ENCODE measurements at regions not wholly inside any gene's neighbourhood (a gene's known extent, or its start where the extent isn't known, plus 50 kb on each side); places are given as distances from the start of the nearest gene placed in this dataset.

GRCh38 chr10:65358565-65358964, 1567.3 kb upstream of the LRRTM3 start:
- TF ChIP-seq CTCF (IDR thresholded peaks at IDR 0.05; ENCODE audit: unreplicated experiment), result peak; percentile 40
- DNase-seq, result peak; percentile 46
- Mint-ChIP-seq H3K4me1 (ENCODE audit: low read depth, unreplicated experiment) (no peaks in the 10 kb centered on the region), H3K27me3 (ENCODE audit: unreplicated experiment) (no peaks in the 10 kb centered on the region), H3K27ac (ENCODE audit: unreplicated experiment) (no peak overlapping the region), H3K9me3 (ENCODE audit: low read depth, unreplicated experiment) (no peaks in the 10 kb centered on the region), H3K36me3 (ENCODE audit: insufficient read depth, unreplicated experiment) (no peaks in the 10 kb centered on the region), H3K4me3 (ENCODE audit: low read depth, unreplicated experiment) (no peak overlapping the region)
- BruUV-seq (replicated peaks), result no TSS peak
- intact Hi-C loops (cut with micrococcal nuclease; ENCODE audit: unreplicated experiment), result loop anchor here (5.0 kb wide), 2 partner anchors 824 to 931 kb away; no protein-coding TSS in a partner anchor
- CTCF ChIA-PET, result interaction anchor here (0.5 to 1.0 kb wide), 4 partner anchors 8 to 829 kb away, joined by 3 to 5 read pairs (median 4); no protein-coding TSS in a partner anchor

GRCh38 chr10:65360497-65360896, 1565.3 kb upstream of the LRRTM3 start:
- CTCF ChIA-PET, result no interaction called here
- Mint-ChIP-seq H3K4me1 (ENCODE audit: low read depth, unreplicated experiment) (no peaks in the 10 kb centered on the region), H3K4me3 (ENCODE audit: low read depth, unreplicated experiment) (no peak overlapping the region), H3K27ac (ENCODE audit: unreplicated experiment) (no peak overlapping the region), H3K27me3 (ENCODE audit: unreplicated experiment) (no peaks in the 10 kb centered on the region), H3K36me3 (ENCODE audit: insufficient read depth, unreplicated experiment) (no peaks in the 10 kb centered on the region), H3K9me3 (ENCODE audit: low read depth, unreplicated experiment) (no peaks in the 10 kb centered on the region)
- intact Hi-C loops (cut with micrococcal nuclease; ENCODE audit: unreplicated experiment), result loop anchor here (10.0 kb wide), 1 partner anchor 594 kb away; no protein-coding TSS in a partner anchor
- BruUV-seq (replicated peaks), result no TSS peak
- no peak for DNase-seq
- TF ChIP-seq CTCF (IDR thresholded peaks at IDR 0.05; ENCODE audit: unreplicated experiment), result no peak

GRCh38 chr10:65365878-65366277, 1560.0 kb upstream of the LRRTM3 start:
- Mint-ChIP-seq H3K27ac (ENCODE audit: unreplicated experiment) (no peak overlapping the region), H3K27me3 (ENCODE audit: unreplicated experiment) (no peaks in the 10 kb centered on the region), H3K4me1 (ENCODE audit: low read depth, unreplicated experiment) (no peaks in the 10 kb centered on the region), H3K4me3 (ENCODE audit: low read depth, unreplicated experiment) (no peak overlapping the region), H3K9me3 (ENCODE audit: low read depth, unreplicated experiment) (no peaks in the 10 kb centered on the region), H3K36me3 (ENCODE audit: insufficient read depth, unreplicated experiment) (no peaks in the 10 kb centered on the region)
- CTCF ChIA-PET, result no interaction called here
- intact Hi-C loops (cut with micrococcal nuclease; ENCODE audit: unreplicated experiment), result loop anchor here (10.0 kb wide), 1 partner anchor 589 kb away; no protein-coding TSS in a partner anchor
- DNase-seq, result no peak
- TF ChIP-seq CTCF (IDR thresholded peaks at IDR 0.05; ENCODE audit: unreplicated experiment), result no peak
- BruUV-seq (replicated peaks), result no TSS peak

GRCh38 chr10:65367706-65368105, 1558.1 kb upstream of the LRRTM3 start:
- CTCF ChIA-PET, result no interaction called here
- intact Hi-C loops (cut with micrococcal nuclease; ENCODE audit: unreplicated experiment), result loop anchor here (10.0 kb wide), 1 partner anchor 587 kb away; no protein-coding TSS in a partner anchor
- Mint-ChIP-seq H3K4me3 (ENCODE audit: low read depth, unreplicated experiment) (no peak overlapping the region), H3K27me3 (ENCODE audit: unreplicated experiment) (no peaks in the 10 kb centered on the region), H3K9me3 (ENCODE audit: low read depth, unreplicated experiment) (no peaks in the 10 kb centered on the region), H3K36me3 (ENCODE audit: insufficient read depth, unreplicated experiment) (no peaks in the 10 kb centered on the region), H3K4me1 (ENCODE audit: low read depth, unreplicated experiment) (no peaks in the 10 kb centered on the region), H3K27ac (ENCODE audit: unreplicated experiment) (no peak overlapping the region)
- BruUV-seq (replicated peaks), result no TSS peak
- no peak for DNase-seq
- no peak for TF ChIP-seq CTCF (IDR thresholded peaks at IDR 0.05; ENCODE audit: unreplicated experiment)
